ENCODE measurements at regions not wholly inside any gene's neighbourhood (a gene's known extent, or its start where the extent isn't known, plus 50 kb on each side); places are given as distances from the start of the nearest gene placed in this dataset.

GRCh38 chr20:11395581-11395980 lies 522.1 kb upstream of the BTBD3 start:
- DNase-seq (ENCODE audit: low read depth) = no peak

- no peak for DNase-seq (ENCODE audit: low read depth)
Observed at GRCh38 chr20:11401988-11402387, 515.7 kb upstream of the BTBD3 start.

DNA sequence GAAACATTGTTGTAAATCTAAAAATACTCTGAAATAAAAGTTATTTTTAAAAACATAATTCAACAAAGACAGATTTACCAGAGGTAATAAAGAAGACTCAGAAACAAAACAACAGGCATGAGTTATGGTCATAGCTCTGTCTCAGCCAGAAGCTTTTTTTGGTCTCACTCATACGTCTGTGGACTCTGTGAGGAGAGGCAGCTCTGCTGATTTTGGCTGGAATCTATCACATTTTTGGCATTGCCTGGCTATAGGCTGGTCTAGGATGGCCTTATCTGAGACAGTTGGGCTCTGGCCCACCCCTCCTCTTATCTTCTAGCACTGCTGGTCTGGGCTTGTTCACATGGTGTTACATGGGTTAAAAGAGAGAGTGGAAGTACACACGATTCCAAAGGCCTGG lies 514.0 kb upstream of the BTBD3 start:
- peak; percentile 21 for DNase-seq (ENCODE audit: low read depth)

GRCh38 chr20:11406877-11407276 lies 510.8 kb upstream of the BTBD3 start:
- no peak for DNase-seq (ENCODE audit: low read depth)

- no peak for DNase-seq (ENCODE audit: low read depth)
Observed at GRCh38 chr20:11409561-11409960, 508.1 kb upstream of the BTBD3 start.

DNA sequence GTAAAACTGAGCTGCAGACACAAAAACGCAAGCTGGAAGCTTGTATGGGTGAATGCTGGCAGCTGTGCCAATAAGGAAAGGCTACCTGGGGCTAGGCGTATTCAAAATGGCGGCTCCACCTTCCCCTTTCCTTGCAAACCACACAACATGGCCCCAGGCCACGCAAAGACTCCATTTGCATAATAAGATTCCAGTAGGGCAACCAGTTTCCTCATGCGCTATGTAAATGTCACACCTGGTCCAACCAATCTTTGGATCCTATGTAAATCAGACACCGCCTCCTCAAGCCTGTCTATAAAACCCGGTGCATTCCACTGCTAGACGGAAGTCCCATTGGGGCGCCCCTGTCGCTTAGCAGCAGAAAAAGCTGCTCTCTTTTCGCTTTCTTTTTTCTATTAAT lies 505.9 kb upstream of the BTBD3 start:
- no peak for DNase-seq (ENCODE audit: low read depth)

GRCh38 chr20:11426948-11427347 lies 490.7 kb upstream of the BTBD3 start:
- no peak for DNase-seq (ENCODE audit: low read depth)

- DNase-seq (ENCODE audit: low read depth) = no peak
Observed at GRCh38 chr20:11429168-11429567, 488.5 kb upstream of the BTBD3 start.

DNA sequence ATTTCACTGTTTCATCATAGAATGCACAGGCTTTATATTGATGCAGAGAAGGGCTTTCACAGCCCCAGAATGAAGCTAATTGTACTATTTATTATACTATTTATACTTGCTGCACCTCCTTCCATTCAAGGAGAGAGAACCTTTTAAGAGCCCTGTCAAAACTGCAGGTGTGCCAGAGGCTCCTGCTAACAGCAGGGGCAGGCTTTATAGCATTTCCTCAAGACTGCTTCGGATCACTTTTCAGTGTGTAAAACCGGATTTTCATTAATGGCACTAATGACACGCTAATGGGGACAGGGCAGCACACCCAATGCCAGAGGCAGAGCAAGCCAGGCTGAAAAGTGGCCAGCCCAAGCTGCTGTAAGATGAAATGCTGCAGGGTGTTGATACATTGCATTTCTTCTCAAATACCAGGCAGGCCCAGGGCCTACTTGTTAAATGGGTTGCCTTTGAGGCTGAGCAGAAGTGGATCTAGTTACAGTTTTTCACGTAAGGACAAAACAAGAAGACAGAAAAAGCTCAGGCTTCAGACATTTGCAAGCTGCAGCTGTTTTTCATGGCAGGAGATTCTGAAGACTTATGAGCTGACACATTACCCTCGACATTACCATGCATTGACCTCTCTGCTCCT lies 487.7 kb upstream of the BTBD3 start:
- no peak for DNase-seq (ENCODE audit: low read depth)

- no peak for DNase-seq (ENCODE audit: low read depth)
Observed at GRCh38 chr20:11430652-11431051, 487.0 kb upstream of the BTBD3 start.

- no peak for DNase-seq (ENCODE audit: low read depth)
Observed at GRCh38 chr20:11431621-11432020, 486.1 kb upstream of the BTBD3 start.

DNA sequence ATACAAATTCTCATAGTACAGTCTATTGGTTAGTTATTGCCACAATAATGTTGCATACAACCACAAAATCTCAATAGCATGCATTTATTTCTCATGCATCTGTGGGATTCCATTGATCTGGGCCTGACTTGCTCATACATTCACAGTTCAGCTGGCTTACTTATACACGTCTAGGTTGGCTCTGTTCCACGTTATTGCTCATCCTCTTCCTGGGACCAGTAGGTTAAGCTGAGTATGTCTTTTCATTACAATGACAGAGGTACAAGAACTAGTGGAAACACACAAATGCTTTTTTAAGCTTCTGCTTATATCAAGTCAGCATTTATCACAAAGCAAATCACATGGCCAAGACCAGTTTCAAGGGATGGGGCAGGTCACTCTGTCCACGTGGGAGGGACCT lies 485.3 kb upstream of the BTBD3 start:
- no peak for DNase-seq (ENCODE audit: low read depth)

DNA sequence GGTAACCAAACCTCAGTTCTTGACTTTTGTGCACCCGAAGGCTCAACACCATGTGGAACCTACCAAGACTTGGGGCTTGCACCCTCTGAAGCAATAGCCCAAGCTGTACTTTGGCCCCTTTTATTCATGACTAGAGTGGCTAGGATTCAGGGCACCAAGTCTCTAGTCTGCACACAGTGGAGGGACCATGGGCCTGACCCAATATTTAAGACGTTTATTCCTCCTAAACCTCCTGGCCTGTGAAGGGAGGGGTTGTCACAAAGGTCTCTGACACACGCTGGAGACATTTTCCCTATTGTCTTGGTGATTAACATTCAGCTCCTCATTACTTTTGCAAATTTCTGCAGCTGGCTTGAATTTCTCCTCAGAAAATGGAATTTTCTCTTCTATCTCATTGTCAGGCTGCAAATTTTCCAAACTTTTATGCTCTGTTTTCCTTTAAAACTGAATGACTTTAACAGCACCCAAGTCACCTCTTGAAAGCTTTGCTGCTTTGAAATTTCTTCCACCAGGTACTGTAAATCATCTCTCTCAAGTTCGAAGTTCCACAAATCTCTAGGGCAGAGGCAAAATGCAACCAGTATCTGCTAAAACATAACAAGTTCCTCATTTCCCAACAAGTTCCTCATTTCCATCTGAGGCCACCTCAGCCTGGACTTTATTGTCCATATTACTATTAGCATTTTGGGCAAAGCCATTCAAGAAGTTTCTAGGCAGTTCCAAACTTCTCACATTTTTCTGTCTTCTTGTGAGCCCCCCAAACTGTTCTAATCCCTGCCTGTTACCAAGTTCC lies 481.4 kb upstream of the BTBD3 start:
- DNase-seq (ENCODE audit: low read depth) = no peak

DNA sequence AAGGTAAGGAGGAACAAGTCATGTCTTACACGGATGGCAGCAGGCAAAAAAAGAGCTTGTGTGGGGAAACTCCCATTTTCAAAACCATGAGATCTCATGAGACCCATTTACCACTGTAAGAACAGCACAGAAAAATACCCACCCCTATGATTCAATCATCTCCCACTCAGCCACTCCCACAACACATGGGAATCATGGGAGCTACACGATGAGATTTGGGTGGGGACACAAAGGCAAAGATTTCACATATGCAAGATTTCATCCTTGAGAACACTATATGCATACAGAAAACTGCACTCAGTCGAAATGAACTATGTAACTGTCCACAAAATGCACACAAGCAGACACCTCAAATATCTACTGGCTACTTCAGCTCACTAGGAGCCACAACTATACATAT lies 480.6 kb upstream of the BTBD3 start:
- no peak for DNase-seq (ENCODE audit: low read depth)

DNA sequence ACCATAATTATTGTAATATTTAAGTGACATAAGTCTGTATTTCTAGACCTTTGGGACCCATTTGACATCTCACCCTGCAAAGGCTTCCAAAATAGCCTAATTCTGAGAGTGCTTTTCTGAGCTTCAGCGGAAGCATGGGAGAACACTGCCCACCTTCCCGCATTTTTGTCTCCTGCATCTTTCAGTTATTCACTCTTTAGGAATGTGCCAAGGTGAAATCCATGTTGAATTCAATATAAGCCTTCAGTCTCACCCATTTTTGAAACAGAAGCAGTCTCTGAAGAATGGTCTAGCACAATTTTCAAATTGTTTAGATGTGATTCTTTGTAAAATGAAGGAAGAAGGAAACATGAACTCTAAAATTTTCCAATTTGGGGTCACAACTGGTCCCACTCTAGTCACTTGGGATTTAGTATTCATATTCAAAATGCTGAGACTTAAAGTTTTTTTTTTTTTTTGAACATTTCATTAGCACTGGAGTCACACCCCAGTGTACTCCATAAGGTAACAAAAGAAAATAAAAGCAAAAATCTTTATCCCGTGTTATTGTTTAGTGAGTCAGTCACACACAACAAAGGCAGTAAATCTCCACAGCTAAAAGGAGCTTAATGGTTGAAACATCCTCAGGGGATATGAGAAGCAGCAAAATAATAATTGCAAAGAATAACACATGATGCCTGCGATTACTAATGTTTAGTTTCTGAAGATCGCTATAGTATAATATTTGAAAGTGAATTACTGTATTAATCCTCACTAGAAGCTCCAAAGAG lies 479.9 kb upstream of the BTBD3 start:
- DNase-seq (ENCODE audit: low read depth) = no peak

- no peak for DNase-seq (ENCODE audit: low read depth)
Observed at GRCh38 chr20:11438412-11438811, 479.3 kb upstream of the BTBD3 start.

GRCh38 chr20:11443382-11444119 lies 474.1 kb upstream of the BTBD3 start:
- no peak for DNase-seq (ENCODE audit: low read depth)

GRCh38 chr20:11445161-11445560 lies 472.5 kb upstream of the BTBD3 start:
- DNase-seq (ENCODE audit: low read depth) = no peak

DNA sequence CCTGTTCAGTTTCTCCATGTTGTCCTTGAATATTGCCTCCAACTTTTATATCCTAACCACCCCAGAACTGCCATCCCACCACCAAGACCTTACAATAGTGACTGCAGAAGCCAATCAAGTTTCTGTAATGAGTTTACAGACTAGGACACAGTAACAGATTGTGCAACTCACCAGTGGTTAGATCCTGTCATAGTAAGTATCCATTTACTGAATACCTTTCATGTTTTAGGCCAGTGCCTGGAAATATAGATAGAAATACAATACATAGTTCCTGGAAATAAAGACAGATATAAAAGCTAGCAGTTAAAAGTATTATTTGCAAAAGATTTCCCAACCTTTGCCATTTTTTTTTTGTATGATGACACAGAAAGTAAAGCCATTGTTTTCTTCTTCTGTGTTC lies 471.8 kb upstream of the BTBD3 start:
- DNase-seq (ENCODE audit: low read depth) = no peak

DNA sequence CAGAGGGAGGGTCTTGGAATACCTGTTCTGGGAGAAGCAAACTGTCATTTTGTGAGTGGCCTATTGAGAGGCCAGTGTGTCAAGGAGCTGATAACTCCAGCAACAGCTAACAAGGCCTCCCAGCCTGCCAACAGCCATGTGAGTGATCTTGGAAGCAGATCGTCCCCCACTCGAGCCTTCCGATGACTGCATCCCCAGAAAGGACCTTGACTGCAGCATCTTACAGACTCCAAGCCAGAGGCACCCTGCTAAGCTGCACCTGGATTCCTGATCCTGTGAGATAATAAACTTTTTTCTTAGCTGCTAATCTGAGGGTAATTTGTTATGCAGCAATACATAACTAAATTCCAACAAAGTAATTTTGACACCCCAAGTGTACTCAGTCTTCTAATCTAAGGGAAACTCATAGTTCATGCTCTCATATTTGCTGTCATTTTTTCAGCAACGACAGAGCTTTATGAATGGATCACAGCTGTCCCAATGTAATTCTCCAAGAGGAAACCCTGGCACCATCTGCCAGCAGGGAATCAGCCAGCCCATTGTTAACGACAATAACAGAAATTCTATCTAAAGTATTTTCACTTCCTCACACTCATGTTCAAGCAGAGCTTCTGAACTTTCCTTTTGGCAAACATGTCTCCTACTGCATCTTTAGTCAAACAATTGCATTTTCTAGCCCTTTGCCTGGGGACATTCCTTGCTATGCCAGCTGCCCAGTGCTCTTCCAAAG lies 470.2 kb upstream of the BTBD3 start:
- DNase-seq (ENCODE audit: low read depth) = no peak

GRCh38 chr20:11448554-11448953 lies 469.1 kb upstream of the BTBD3 start:
- DNase-seq (ENCODE audit: low read depth) = no peak

GRCh38 chr20:11451793-11452291 lies 465.9 kb upstream of the BTBD3 start:
- no peak for DNase-seq (ENCODE audit: low read depth)

All from CMK (cell line).